IMR-90 (cell line): ENCODE measurements at regions not wholly inside any gene's neighbourhood (a gene's known extent, or its start where the extent isn't known, plus 50 kb on each side); places are given as distances from the start of the nearest gene placed in this dataset.

Source experiments
- ATAC-seq: fragments of 200-7000 bp; cut with Tn5 transposase; 2 replicates; pipeline ENCODE4 v1.9.1; 2020; ENCODE audit warnings: low read depth, mild to moderate bottlenecking, moderate library complexity
- BruUV-seq: library from RNA; stranded (reverse); fragments of 400-500 nt; replicated peaks from 2 replicates; lab custom pipeline; 2021; lab: Mats Ljungman, UMichigan
- CTCF ChIA-PET: fragments of 300-600 bp; formaldehyde crosslinking; extraction: SDS; loops from one replicate; lab custom pipeline; 2021; ENCODE audit warnings: antibody characterized with exemption; lab: Yijun Ruan, JAX
- POLR2A ChIA-PET: fragments of 300-600 bp; sonication (Branson Sonifier 250); formaldehyde crosslinking; loops from one replicate; lab custom pipeline; 2022; ENCODE audit warnings: antibody characterized with exemption; ENCODE audit not compliant: unreplicated experiment; lab: Charles Lee
- DNase-seq: peaks from one replicate; pipeline ENCODE4 v3.0.0; 2013
- H2AFZ ChIP-seq: replicated peaks from 2 replicates; pipeline ENCODE3; 2013; ENCODE audit warnings: low read length, mild to moderate bottlenecking; ENCODE audit not compliant: poor library complexity
- H2AK5ac ChIP-seq: 2 replicates; pipeline ENCODE4 v1.6.1; 2013; ENCODE audit warnings: low read depth, low read length, inconsistent platforms
- H2AK9ac ChIP-seq: replicated peaks from 2 replicates; pipeline ENCODE3; 2013; ENCODE audit warnings: mild to moderate bottlenecking, low read depth, low read length, moderate library complexity; ENCODE audit not compliant: poor library complexity
- H2BK120ac ChIP-seq: 2 replicates; pipeline ENCODE4 v1.6.1; 2013; ENCODE audit warnings: low read depth, low read length, inconsistent platforms
- H2BK15ac ChIP-seq: 3 replicates; pipeline ENCODE4 v1.6.1; 2013; ENCODE audit warnings: low read depth, low read length, inconsistent platforms
- H2BK20ac ChIP-seq: 2 replicates; pipeline ENCODE4 v1.6.1; 2013; ENCODE audit warnings: low read depth, mild to moderate bottlenecking, inconsistent platforms, low read length, moderate library complexity
- H2BK5ac ChIP-seq: 2 replicates; pipeline ENCODE4 v1.6.1; 2013; ENCODE audit warnings: mild to moderate bottlenecking, low read depth, low read length, inconsistent platforms; ENCODE audit not compliant: poor library complexity, severe bottlenecking
- H3K14ac ChIP-seq: replicated peaks from 2 replicates; pipeline ENCODE4 v1.6.1; 2013; ENCODE audit warnings: low read depth, low read length, inconsistent platforms
- H3K18ac ChIP-seq: 2 replicates; pipeline ENCODE4 v1.6.1; 2013; ENCODE audit warnings: low read depth, low read length, control low read depth
- H3K23ac ChIP-seq: 2 replicates; pipeline ENCODE4 v1.6.1; 2013; ENCODE audit warnings: low read depth, low read length, inconsistent platforms
- H3K27ac ChIP-seq: 2 replicates; pipeline ENCODE4 v1.5.1; 2013; ENCODE audit warnings: mild to moderate bottlenecking, control low read depth, low read length; ENCODE audit not compliant: insufficient read depth
- H3K27me3 ChIP-seq: 2 replicates; pipeline ENCODE4 v1.6.1; 2013; ENCODE audit warnings: low read length; ENCODE audit not compliant: control insufficient read depth, insufficient read depth
- H3K36me3 ChIP-seq: 2 replicates; pipeline ENCODE4 v1.6.1; 2013; ENCODE audit warnings: low read length, mixed read lengths; ENCODE audit not compliant: control insufficient read depth, insufficient read depth
- H3K4ac ChIP-seq: 2 replicates; pipeline ENCODE4 v1.6.1; 2013; ENCODE audit warnings: low read depth, low read length, inconsistent platforms
- H3K4me1 ChIP-seq: 2 replicates; pipeline ENCODE4 v1.6.1; 2013; ENCODE audit warnings: low read length, mixed read lengths; ENCODE audit not compliant: control insufficient read depth, insufficient read depth
- H3K4me2 ChIP-seq: 2 replicates; pipeline ENCODE4 v1.6.1; 2013; ENCODE audit warnings: low read depth, mild to moderate bottlenecking, control low read depth, low read length, moderate library complexity
- H3K4me3 ChIP-seq: 2 replicates; pipeline ENCODE4 v1.5.1; 2013; ENCODE audit warnings: low read depth, mild to moderate bottlenecking, control low read depth, low read length, moderate library complexity; ENCODE audit not compliant: insufficient read depth
- H3K56ac ChIP-seq: 2 replicates; pipeline ENCODE4 v1.6.1; 2013; ENCODE audit warnings: low read length, inconsistent platforms; ENCODE audit not compliant: insufficient read depth; ENCODE audit errors: extremely low read depth
- H3K79me1 ChIP-seq, 2 experiments: 2 replicates each; pipeline ENCODE4 v1.6.1; 2013; ENCODE audit warnings: low read length in 2 of 2, inconsistent platforms in 1 of 2, low read depth in 1 of 2
- H3K9ac ChIP-seq: 2 replicates; pipeline ENCODE4 v1.6.1; 2013; ENCODE audit warnings: low read depth, low read length, control low read depth
- H3K9me1 ChIP-seq: 2 replicates; pipeline ENCODE4 v1.6.1; 2013; ENCODE audit warnings: low read length, inconsistent platforms; ENCODE audit not compliant: insufficient read depth
- H3K9me3 ChIP-seq: 2 replicates; pipeline ENCODE4 v1.6.1; 2013; ENCODE audit warnings: low read length; ENCODE audit not compliant: control insufficient read depth, insufficient read depth
- H4K20me1 ChIP-seq: 2 replicates; pipeline ENCODE4 v1.6.1; 2013; ENCODE audit warnings: low read length, inconsistent platforms; ENCODE audit not compliant: insufficient read depth
- H4K5ac ChIP-seq: 2 replicates; pipeline ENCODE4 v1.6.1; 2013; ENCODE audit warnings: mild to moderate bottlenecking, low read depth, low read length, control low read depth
- H4K8ac ChIP-seq, 2 experiments: 2 replicates each; pipeline ENCODE4 v1.6.1; 2013; ENCODE audit warnings: low read depth in 2 of 2, low read length in 2 of 2, control low read depth in 1 of 2, inconsistent platforms in 1 of 2
- H4K91ac ChIP-seq: 2 replicates; pipeline ENCODE4 v1.6.1; 2013; ENCODE audit warnings: low read depth, low read length, inconsistent platforms; ENCODE audit not compliant: insufficient read depth
- CEBPB ChIP-seq: IDR thresholded peaks from 2 replicates; pipeline ENCODE4 v1.6.1; 2012; ENCODE audit warnings: low read depth, low read length, improper control_type of control experiment
- CHD1 ChIP-seq: IDR thresholded peaks from 2 replicates; pipeline ENCODE4 v1.6.1; 2012; ENCODE audit warnings: low read depth, low read length, improper control_type of control experiment
- FOS ChIP-seq: fragments of 150-350 bp; IDR thresholded peaks from 2 replicates; pipeline ENCODE4 v1.6.1; 2016; ENCODE audit warnings: low read depth, low read length
- MAFK ChIP-seq: IDR thresholded peaks from 2 replicates; pipeline ENCODE4 v1.6.1; 2012; ENCODE audit warnings: low read depth, low read length, improper control_type of control experiment
- MAZ ChIP-seq: IDR thresholded peaks from 2 replicates; pipeline ENCODE4 v1.6.1; 2012; ENCODE audit warnings: low read depth, mild to moderate bottlenecking, low read length, improper control_type of control experiment, moderate library complexity, borderline replicate concordance
- MXI1 ChIP-seq: IDR thresholded peaks from 2 replicates; pipeline ENCODE4 v1.6.1; 2012; ENCODE audit warnings: low read depth, mild to moderate bottlenecking, low read length, moderate library complexity, borderline replicate concordance
- NFE2L2 ChIP-seq: fragments of 150-350 bp; IDR thresholded peaks from 2 replicates; pipeline ENCODE4 v1.6.1; 2016; ENCODE audit warnings: low read depth, mild to moderate bottlenecking, low read length
- POLR2A ChIP-seq: IDR thresholded peaks from 2 replicates; pipeline ENCODE4 v1.6.1; 2012; ENCODE audit warnings: mild to moderate bottlenecking, low read depth, low read length
- RFX5 ChIP-seq: IDR thresholded peaks from 2 replicates; pipeline ENCODE4 v1.8.0; 2012; ENCODE audit warnings: low read depth, mild to moderate bottlenecking, low read length, moderate library complexity
- SMC3 ChIP-seq: fragments of 150-350 bp; IDR thresholded peaks from 2 replicates; pipeline ENCODE4 v1.6.1; 2016; ENCODE audit warnings: low read depth, mild to moderate bottlenecking, antibody characterized with exemption, low read length, moderate library complexity
- WGBS, 2 experiments: methylation state at CpG; one replicate each; pipeline versions ENCODE4 v1.1.5 to v1.1.7; 2013; ENCODE audit warnings: missing lambda C conversion rate in 2 of 2; ENCODE audit not compliant: insufficient read length in 1 of 2; ENCODE audit errors: extremely low coverage in 2 of 2; 5-methylcytosine and 5-hydroxymethylcytosine counted together
- dilution Hi-C: fragments of 300-500 bp; cut with HindIII; formaldehyde crosslinking; loops from one replicate; pipeline ENCODE4 v1.14.3; 2018; ENCODE audit warnings: low sequenced_read_pairs; ENCODE audit not compliant: unreplicated experiment
- in situ Hi-C: fragments of 300-500 bp; cut with MboI; formaldehyde crosslinking; loops from 3 replicates; pipeline ENCODE4 v1.14.3; 2019; ENCODE audit warnings: low sequenced_read_pairs, inconsistent platforms, mixed read lengths
- intact Hi-C: fragments of 100-400 bp; cut with micrococcal nuclease; formaldehyde crosslinking; loops from 2 replicates; pipeline ENCODE4 v1.10.0; 2022
- TF ChIP-seq, protein P1 (sequence below): fragments of 150-350 bp; IDR thresholded peaks from 2 replicates; pipeline ENCODE4 v1.6.1; 2017; ENCODE audit warnings: mild to moderate bottlenecking, antibody characterized with exemption, low read length, low read depth
- TF ChIP-seq, protein P2 (sequence below): fragments of 150-350 bp; IDR thresholded peaks from 2 replicates; pipeline ENCODE4 v1.6.1; 2016; ENCODE audit warnings: low read depth, mild to moderate bottlenecking, low read length, moderate library complexity, borderline replicate concordance
- TF ChIP-seq, protein P3 (sequence below): conservative IDR thresholded peaks from 2 replicates; pipeline ENCODE4 v1.5.1; 2012; ENCODE audit warnings: mild to moderate bottlenecking, low read depth, low read length, improper control_type of control experiment

DNA sequence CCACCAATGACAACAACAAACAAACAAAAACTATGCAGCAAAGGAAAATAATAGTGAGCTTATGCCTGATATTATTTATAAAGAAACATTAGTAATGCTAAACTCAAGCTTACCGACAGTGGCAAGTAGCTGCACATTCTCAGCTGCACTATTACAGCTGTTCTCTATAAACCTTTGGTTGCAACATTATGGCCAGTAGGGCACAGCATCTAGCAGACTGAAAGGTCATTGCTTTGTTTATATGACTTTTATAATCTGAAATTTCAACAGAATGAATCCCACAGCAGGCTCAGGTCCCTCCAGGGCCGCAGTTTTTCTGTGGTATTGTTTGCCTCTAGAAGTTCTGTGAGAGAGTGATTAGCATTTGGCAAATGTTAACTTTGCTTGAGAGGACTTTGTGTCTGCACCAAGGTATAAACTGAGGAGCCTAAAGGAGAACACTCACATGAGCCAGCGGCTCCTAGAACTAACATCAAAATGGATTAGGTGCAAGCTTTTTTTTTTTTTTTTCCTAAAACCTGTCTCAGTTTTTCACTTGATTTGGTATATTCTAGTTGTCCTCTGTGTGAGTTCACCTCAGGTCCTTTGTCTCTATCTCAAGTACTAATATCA lies 58.3 kb downstream of the IZUMO3 start:
- H2AFZ ChIP-seq: no peak overlapping the region
- no CpG with 5 or more reads among the region's 3 CpGs for WGBS, 2 experiments
- in situ Hi-C loops: no loop called here

More for the DNA sequence above, 58.3 kb downstream of the IZUMO3 start:
- Histone ChIP-seq H4K8ac (no peak overlapping the region), H3K27me3 (no peaks in the 10 kb centered on the region), H3K4ac (no peak overlapping the region), H2BK120ac (no peak overlapping the region), H2BK20ac (no peak overlapping the region), H4K91ac (no peak overlapping the region), H2AK5ac (no peak overlapping the region), H3K4me3 (no peak overlapping the region), H2AK9ac (no peak overlapping the region), H3K9me3 (no peaks in the 10 kb centered on the region), H3K27ac (no peak overlapping the region), H3K14ac (no peak overlapping the region), H2BK15ac (no peak overlapping the region), H2BK5ac (no peak overlapping the region), H3K56ac (no peak overlapping the region), H3K9ac (no peak overlapping the region), H3K79me1 (no peaks in the 10 kb centered on the region), H3K4me1 (no peaks in the 10 kb centered on the region), H3K36me3 (no peaks in the 10 kb centered on the region), H3K23ac (no peak overlapping the region), H4K5ac (no peak overlapping the region), H3K4me2 (no peak overlapping the region), H3K9me1 (no peaks in the 10 kb centered on the region), H4K20me1 (no peaks in the 10 kb centered on the region), H3K18ac (no peak overlapping the region)
- POLR2A ChIA-PET: no interaction called here
- no TSS peak for BruUV-seq
- TF ChIP-seq MAZ: no peak
- TF ChIP-seq, protein P1, sequence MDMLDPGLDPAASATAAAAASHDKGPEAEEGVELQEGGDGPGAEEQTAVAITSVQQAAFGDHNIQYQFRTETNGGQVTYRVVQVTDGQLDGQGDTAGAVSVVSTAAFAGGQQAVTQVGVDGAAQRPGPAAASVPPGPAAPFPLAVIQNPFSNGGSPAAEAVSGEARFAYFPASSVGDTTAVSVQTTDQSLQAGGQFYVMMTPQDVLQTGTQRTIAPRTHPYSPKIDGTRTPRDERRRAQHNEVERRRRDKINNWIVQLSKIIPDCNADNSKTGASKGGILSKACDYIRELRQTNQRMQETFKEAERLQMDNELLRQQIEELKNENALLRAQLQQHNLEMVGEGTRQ: no peak
- TF ChIP-seq CHD1: no peak
- TF ChIP-seq FOS: no peak
- TF ChIP-seq, protein P2, sequence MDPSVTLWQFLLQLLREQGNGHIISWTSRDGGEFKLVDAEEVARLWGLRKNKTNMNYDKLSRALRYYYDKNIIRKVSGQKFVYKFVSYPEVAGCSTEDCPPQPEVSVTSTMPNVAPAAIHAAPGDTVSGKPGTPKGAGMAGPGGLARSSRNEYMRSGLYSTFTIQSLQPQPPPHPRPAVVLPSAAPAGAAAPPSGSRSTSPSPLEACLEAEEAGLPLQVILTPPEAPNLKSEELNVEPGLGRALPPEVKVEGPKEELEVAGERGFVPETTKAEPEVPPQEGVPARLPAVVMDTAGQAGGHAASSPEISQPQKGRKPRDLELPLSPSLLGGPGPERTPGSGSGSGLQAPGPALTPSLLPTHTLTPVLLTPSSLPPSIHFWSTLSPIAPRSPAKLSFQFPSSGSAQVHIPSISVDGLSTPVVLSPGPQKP: no peak
- no peak for TF ChIP-seq NFE2L2
- TF ChIP-seq POLR2A: no peak
- TF ChIP-seq RFX5: no peak
- TF ChIP-seq SMC3: no peak
- TF ChIP-seq MXI1: no peak
- no peak for TF ChIP-seq MAFK
- no peak for TF ChIP-seq CEBPB
- TF ChIP-seq, protein P3, sequence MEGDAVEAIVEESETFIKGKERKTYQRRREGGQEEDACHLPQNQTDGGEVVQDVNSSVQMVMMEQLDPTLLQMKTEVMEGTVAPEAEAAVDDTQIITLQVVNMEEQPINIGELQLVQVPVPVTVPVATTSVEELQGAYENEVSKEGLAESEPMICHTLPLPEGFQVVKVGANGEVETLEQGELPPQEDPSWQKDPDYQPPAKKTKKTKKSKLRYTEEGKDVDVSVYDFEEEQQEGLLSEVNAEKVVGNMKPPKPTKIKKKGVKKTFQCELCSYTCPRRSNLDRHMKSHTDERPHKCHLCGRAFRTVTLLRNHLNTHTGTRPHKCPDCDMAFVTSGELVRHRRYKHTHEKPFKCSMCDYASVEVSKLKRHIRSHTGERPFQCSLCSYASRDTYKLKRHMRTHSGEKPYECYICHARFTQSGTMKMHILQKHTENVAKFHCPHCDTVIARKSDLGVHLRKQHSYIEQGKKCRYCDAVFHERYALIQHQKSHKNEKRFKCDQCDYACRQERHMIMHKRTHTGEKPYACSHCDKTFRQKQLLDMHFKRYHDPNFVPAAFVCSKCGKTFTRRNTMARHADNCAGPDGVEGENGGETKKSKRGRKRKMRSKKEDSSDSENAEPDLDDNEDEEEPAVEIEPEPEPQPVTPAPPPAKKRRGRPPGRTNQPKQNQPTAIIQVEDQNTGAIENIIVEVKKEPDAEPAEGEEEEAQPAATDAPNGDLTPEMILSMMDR: no peak
- ATAC-seq (no peak), DNase-seq (no peak)
- intact Hi-C loops (no loop called here), dilution Hi-C loops (no loop called here)
- CTCF ChIA-PET: no interaction called here
